D341Med (cell line): ENCODE measurements at regions not wholly inside any gene's neighbourhood (a gene's known extent, or its start where the extent isn't known, plus 50 kb on each side); places are given as distances from the start of the nearest gene placed in this dataset.
"Not testable (repeated sequence)": the region's sequence is repeated elsewhere in the genome, so short reads cannot be mapped to it uniquely, and the experiment has no call there.

Experiments used
- DNase-seq: peaks from one replicate; pipeline ENCODE4 v3.0.0; 2012; ENCODE audit warnings: low spot score

GRCh38 chr5:68115584-68115983 is 100.0 kb upstream of the PIK3R1 start:
- DNase-seq: no peak

GRCh38 chr5:68114378-68115040 is 101.0 kb upstream of the PIK3R1 start:
- DNase-seq: no peak

- DNase-seq: no peak
These were observed 102.9 kb upstream of the PIK3R1 start for GRCh38 chr5:68112658-68113057.

DNA sequence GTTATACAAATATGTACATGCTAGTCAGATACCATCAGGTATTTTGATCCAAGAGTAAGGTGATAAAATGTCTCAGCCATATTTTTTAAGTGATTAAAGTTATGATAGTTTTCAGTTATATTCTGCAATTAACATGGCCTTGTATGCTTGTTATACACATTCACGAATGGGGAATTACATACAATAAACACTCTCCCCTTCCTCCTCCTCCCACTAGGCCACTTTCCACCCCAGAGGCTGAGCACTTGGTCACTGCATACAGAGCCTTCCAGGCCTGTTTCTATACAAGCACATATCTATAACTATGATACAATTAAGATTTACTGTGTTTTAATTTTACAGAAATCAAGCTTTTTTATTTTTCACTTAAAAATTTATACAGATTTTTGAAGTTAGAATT is 104.7 kb upstream of the PIK3R1 start:
- DNase-seq: no peak

- no peak for DNase-seq
These were observed 105.3 kb upstream of the PIK3R1 start for GRCh38 chr5:68110264-68110663.

GRCh38 chr5:68104217-68104616 is 111.3 kb upstream of the PIK3R1 start:
- not testable (repeated sequence) for DNase-seq

DNA sequence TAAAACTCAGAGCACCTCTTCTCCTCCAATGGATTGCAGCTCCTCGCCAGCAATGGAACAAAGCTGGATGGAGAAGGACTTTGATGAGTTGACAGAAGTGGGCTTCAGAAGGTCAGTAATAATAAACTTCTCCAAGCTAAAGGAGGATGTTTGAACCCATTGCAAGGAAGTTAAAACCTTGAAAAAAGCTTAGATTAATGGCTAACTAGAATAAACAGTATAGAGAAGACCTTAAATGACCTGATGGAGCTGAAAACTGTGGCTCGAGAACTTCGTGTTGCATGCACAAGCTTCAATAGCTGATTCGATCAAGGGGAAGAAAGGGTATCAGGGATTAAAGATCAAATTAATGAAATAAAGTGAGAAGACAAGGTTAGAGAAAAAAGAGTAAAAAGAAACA is 112.3 kb upstream of the PIK3R1 start:
- DNase-seq: not testable (repeated sequence)

DNA sequence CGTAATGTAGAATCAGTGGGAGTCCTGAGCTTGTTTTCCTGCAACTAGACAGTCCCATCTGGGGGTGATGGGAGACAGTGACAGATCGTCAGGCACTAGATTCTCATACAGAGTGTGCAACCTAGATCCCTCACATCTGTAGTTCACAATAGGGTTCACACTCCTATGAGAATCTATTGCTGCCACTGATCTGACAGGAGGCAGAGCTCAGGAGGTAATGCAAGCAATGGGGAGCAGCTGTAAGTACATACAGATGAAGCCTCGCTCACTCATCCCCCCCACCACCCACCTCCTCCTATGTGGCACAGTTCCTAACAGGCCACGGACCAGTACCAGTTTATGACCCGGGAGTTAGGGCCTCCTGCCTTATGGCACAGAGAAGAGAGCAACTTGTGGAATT is 116.2 kb upstream of the PIK3R1 start:
- no peak for DNase-seq

- DNase-seq: no peak
These were observed 121.9 kb upstream of the PIK3R1 start for GRCh38 chr5:68093455-68094159.

DNA sequence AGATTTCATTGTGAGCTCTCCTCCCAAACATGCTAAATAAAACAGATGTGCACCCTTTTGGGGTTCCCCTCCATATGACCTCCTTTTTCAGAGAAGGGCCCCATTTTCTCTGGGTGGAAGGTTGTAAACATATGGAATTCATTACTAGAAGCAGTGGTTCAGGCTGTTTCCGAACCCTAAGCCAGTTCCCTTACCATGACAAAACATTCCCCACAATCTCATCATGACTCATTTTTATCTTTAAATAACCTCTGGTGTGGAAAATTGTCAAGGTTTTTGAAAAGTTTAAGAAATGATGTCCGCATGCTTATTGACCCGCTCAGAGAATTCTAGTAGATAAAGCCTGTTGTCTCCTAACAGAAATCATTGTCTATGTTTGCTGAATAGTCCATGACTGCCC is 127.3 kb upstream of the PIK3R1 start:
- no peak for DNase-seq

DNA sequence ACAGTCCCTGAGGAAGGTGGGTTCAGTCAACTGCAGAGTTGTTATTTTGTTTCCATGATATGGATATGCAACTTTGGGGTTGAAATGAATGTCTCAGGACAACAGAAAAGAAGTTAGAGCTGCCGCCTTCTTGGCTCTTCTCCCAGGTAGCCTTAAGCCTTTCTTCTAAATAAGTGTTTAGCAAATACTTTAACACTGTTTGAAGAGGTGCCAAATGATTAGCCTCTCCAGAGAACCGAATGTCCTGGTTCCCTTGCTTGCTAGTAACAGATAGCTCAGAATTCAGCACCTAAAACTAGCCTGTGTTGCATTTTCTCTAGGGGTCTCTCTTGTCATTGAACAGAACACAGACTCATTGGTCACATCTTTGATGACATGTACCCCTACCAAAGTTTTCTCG is 127.7 kb upstream of the PIK3R1 start:
- no peak for DNase-seq

DNA sequence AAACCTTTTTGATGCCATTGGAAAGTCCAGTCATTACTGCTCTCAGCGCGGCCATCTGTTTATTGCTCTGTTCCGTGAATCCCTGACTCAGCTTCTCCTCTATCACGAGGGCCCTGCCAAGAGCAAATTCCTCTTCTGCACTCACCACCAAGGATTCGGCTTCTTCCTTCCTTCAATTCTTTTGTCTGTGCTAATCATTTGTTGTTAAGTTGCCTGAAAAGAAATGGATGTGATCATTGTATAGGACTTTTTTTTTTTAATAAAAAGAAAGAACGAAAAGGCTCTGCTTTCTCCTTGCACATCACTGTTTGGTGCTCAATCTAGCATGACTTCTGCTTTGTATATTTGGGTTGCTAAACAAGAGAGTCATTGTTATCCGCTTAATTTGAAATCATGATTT is 128.7 kb upstream of the PIK3R1 start:
- no peak for DNase-seq

- DNase-seq: no peak
These were observed 129.1 kb upstream of the PIK3R1 start for GRCh38 chr5:68086439-68086838.

GRCh38 chr5:68084396-68084795 is 131.2 kb upstream of the PIK3R1 start:
- DNase-seq: no peak

DNA sequence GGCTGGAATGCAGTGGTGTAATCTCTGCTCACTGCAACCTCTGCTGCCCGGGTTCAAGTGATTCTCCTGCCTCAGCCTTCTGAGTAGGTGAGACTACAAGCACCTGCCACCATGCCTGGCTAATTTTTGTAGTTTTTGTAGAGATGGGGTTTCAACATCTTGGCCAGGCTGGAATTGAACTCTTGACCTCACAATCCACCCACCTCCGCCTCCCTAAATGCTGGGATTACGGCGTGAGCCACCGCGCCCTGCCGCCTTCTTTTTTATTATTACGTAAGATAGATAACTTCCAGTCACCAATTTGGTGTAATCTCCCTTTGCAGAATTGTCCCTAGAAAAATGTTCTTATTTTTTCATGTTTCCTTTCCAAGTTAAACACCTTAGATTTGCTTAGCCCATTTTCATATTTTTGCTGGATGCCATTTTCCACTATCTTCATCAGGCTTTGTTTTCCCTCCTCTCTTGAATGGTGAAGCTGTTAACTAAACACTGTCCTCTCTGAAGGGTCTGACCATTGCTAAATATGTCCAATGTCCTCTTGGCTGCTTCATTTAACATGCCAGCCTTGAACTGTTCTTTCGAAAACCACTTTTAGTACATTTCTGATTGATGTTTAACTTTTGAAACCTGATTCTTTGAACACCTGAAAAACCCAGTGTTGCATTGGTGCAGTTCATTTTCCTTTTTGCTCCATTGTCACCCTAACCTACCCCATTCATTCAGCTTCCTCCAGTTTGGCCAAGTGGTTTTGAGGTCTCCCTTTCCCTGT is 135.1 kb upstream of the PIK3R1 start:
- DNase-seq: no peak

DNA sequence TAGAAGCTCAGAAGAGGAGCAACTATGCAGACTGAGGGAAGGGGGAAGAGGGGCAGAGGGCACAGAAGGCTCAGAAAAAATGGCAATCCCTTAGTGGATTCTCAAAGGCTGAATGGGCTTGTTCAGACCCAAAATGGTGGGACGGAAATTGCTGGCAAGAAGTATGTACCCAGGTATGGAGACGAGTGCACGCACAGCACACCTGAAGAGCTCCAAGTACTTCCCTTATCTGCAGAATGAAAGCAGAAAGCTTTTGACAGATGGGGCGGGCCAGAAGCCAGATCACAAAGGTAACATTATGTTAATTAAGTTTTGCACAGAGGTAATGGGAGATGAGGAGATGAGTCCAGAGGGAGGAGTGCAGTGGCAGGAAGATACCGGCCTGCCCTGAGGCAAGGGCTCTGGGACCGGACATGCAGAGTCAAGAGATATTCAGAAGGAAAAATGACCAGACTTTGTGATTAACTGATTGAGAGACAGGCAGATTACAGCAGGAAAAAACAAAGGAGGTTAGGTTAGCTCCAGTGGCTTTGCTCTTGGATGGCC is 138.1 kb upstream of the PIK3R1 start:
- no peak for DNase-seq

- no peak for DNase-seq
These were observed 140.9 kb upstream of the PIK3R1 start for GRCh38 chr5:68074633-68075032.

DNA sequence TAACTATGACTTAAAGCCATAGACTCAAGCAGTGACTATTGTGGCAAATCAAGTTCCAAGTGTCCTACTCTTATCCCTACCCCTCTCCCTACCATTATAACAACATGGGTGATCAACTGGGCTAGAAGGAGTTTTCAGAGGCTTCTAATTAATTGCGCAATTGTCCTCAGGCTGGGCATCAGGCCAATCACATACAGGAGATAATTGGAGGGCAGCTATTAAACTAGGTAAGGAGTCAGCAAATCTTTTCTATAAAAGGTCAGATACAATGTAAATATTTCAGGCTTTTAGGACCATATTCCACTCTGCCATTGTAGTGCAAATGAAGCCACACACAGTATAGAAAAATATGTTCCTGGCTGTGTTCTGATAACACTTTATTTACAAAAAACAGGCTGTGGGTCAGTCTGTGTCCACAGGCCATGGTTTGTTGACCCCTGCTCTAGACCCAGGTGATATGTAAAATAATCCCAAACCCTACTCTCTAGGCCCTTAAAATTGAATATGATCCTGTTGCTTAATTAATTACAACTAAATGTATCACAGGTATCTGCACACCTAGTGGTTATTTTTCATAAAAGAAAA is 141.4 kb upstream of the PIK3R1 start:
- no peak for DNase-seq

DNA sequence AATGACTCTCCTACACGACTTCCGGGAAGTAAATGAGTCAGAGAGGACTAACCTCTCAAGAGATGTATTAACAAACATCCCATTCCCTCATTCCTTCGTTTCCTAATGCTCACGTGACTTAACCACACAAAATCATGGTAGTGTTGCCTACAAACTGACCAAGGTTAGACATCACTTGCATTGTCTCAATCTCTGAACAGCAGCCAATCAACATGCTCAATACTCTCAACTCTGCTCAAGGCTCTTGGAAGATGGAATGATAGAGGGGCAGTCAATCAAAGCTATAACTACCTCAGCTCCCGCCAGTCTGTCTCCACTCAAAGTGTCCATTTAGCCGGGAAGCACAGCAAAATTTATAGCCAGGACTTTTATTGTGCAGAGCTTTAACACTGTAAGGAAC is 143.8 kb upstream of the PIK3R1 start:
- no peak for DNase-seq

DNA sequence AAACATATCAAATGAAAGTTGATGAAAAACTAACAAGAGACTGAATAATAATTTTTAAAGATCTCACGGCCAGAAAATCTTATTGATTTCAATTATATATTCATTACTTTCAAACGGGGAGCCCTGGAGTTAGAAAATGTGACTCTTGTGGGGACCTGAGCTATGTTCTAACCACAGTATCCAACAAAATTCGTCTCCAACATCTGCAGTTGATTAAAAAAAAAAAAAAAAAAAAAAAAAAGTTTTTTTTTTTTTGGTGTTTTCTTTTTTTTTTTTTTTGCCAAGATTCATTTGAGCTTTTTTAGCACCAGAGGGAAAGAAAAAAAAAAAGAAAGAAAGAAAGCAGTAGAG is 144.3 kb upstream of the PIK3R1 start:
- DNase-seq: no peak

DNA sequence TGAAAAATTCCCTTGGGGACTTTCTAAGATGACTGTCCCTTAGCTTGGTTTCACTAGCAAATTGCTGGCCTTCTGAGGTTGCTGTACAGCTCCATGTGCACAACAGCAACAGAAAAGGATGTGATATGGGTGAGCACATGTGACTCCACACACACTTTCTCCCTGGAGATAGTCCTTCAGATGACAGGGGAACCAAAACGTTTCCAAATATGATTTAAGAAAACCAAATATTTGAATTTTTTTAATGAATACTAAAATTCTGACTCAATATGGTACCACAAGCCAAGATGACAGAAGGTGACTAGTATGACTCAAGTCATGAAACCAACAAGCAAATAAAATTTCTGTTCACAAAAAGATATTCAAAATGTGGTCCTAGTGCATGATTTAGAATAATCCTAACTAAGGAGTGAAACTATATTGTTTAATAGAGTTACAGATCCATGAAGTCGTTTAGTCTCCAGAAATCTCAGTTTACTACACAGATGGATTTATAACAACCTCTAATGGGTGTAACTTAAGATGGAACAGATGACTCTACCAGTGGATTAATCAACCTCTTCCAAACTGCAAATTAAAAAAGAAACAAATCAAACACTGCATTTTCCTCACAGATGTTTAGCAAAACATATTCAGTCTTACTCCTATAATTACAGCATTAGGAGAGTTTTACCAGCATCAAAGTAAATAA is 144.8 kb upstream of the PIK3R1 start:
- DNase-seq: no peak

- no peak for DNase-seq
These were observed 147.5 kb upstream of the PIK3R1 start for GRCh38 chr5:68067976-68068603.
